ENCODE measurements at regions not wholly inside any gene's neighbourhood (a gene's known extent, or its start where the extent isn't known, plus 50 kb on each side); places are given as distances from the start of the nearest gene placed in this dataset.

DNA sequence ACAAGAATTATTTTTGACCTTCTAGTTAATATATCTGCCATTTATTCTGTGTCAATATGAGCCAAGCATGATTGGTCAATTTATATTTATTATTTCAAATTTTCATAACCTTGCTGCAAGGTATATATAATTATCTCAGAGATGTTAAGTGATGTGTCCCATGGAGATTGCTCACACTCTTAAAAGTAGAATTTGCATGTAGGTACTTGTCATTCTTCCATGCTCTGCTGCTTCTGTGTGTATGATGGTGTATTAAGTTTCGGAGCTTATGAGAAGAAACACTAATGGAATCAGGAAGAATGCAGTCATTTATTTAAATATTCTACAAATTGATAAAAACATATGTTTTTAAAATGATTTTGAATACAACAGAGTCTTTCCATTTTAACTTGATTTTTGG, 586.8 kb upstream of the MIR17HG start:
- Histone ChIP-seq H3K27me3 (ENCODE audit: control insufficient read depth, insufficient read depth, low read length) (no peaks in the 10 kb centered on the region), H2BK120ac (ENCODE audit: low read depth, low read length) (no peak overlapping the region), H4K5ac (ENCODE audit: low read depth, low read length) (no peak overlapping the region), H4K91ac (ENCODE audit: insufficient read depth, low read depth, low read length) (no peak overlapping the region), H3K4me2 (ENCODE audit: low read depth, low read length) (no peak overlapping the region), H3K4me1 (ENCODE audit: control insufficient read depth, insufficient read depth, low read length) (no peaks in the 10 kb centered on the region), H3K23ac (ENCODE audit: low read depth, low read length) (no peak overlapping the region), H2AFZ (replicated peaks; ENCODE audit: low read length, poor library complexity) (no peak overlapping the region), H2BK15ac (ENCODE audit: low read depth, low read length) (no peak overlapping the region), H3K4me3 (ENCODE audit: insufficient read depth, low read depth, low read length) (no peak overlapping the region), H3K79me1 (ENCODE audit: low read depth in 1 of 2, low read length in 2 of 2) (no peaks in the 10 kb centered on the region), H2BK5ac (ENCODE audit: low read depth, low read length, poor library complexity, severe bottlenecking) (no peak overlapping the region), H3K27ac (ENCODE audit: insufficient read depth, low read length) (no peak overlapping the region), H2AK9ac (replicated peaks; ENCODE audit: low read depth, low read length, poor library complexity) (no peak overlapping the region), H3K56ac (ENCODE audit: extremely low read depth, insufficient read depth, low read length) (no peak overlapping the region), H3K4ac (ENCODE audit: low read depth, low read length) (no peak overlapping the region), H4K20me1 (ENCODE audit: insufficient read depth, low read length) (no peaks in the 10 kb centered on the region), H3K9me1 (ENCODE audit: insufficient read depth, low read length) (no peaks in the 10 kb centered on the region), H2BK20ac (ENCODE audit: low read depth, low read length) (no peak overlapping the region), H3K9me3 (ENCODE audit: control insufficient read depth, insufficient read depth, low read length) (no peaks in the 10 kb centered on the region), H3K36me3 (ENCODE audit: control insufficient read depth, insufficient read depth, low read length) (no peaks in the 10 kb centered on the region), H2AK5ac (ENCODE audit: low read depth, low read length) (no peak overlapping the region), H4K8ac (ENCODE audit: low read depth in 2 of 2, low read length in 2 of 2) (no peak overlapping the region), H3K9ac (ENCODE audit: low read depth, low read length) (no peak overlapping the region), H3K14ac (replicated peaks; ENCODE audit: low read depth, low read length) (no peak overlapping the region), H3K18ac (ENCODE audit: low read depth, low read length) (no peak overlapping the region)
- in situ Hi-C loops (cut with MboI; ENCODE audit: low sequenced_read_pairs) (no loop called here), dilution Hi-C loops (cut with HindIII; ENCODE audit: low sequenced_read_pairs, unreplicated experiment) (no loop called here), intact Hi-C loops (cut with micrococcal nuclease) (no loop called here)
- ChIA-PET POLR2A (ENCODE audit: unreplicated experiment) (no interaction called here), CTCF (no interaction called here)
- no peak for TF ChIP-seq RFX5 (IDR thresholded peaks at IDR 0.05; ENCODE audit: low read depth, low read length)
- TF ChIP-seq RAD21 (IDR thresholded peaks at IDR 0.05; ENCODE audit: low read length), result no peak
- TF ChIP-seq, protein P1, sequence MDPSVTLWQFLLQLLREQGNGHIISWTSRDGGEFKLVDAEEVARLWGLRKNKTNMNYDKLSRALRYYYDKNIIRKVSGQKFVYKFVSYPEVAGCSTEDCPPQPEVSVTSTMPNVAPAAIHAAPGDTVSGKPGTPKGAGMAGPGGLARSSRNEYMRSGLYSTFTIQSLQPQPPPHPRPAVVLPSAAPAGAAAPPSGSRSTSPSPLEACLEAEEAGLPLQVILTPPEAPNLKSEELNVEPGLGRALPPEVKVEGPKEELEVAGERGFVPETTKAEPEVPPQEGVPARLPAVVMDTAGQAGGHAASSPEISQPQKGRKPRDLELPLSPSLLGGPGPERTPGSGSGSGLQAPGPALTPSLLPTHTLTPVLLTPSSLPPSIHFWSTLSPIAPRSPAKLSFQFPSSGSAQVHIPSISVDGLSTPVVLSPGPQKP (IDR thresholded peaks at IDR 0.05; ENCODE audit: borderline replicate concordance, low read depth, low read length), result no peak
- TF ChIP-seq MAFK (IDR thresholded peaks at IDR 0.05; ENCODE audit: low read depth, low read length), result no peak
- TF ChIP-seq NFE2L2 (IDR thresholded peaks at IDR 0.05; ENCODE audit: low read depth, low read length), result no peak
- no peak for TF ChIP-seq MAZ (IDR thresholded peaks at IDR 0.05; ENCODE audit: borderline replicate concordance, low read depth, low read length)
- no peak for TF ChIP-seq BHLHE40 (IDR thresholded peaks at IDR 0.05; ENCODE audit: low read depth, low read length)
- no peak for TF ChIP-seq RCOR1 (IDR thresholded peaks at IDR 0.05; ENCODE audit: insufficient replicate concordance, low read length)
- no peak for TF ChIP-seq POLR2A (IDR thresholded peaks at IDR 0.05; ENCODE audit: low read depth, low read length)
- no CpG with 5 or more reads among the region's 1 CpG for WGBS, 2 experiments (ENCODE audit: extremely low coverage in 2 of 2, insufficient read length in 1 of 2)
- DNase-seq (no peak), ATAC-seq (ENCODE audit: low read depth) (no peak)
- no TSS peak for BruUV-seq (replicated peaks)

Data from IMR-90 (cell line).